ENCODE measurements at regions not wholly inside any gene's neighbourhood (a gene's known extent, or its start where the extent isn't known, plus 50 kb on each side); places are given as distances from the start of the nearest gene placed in this dataset.

GRCh38 chr2:121124330-121124729 lies 160.7 kb downstream of the TFCP2L1 start:
- ChIA-PET CTCF (no interaction called here), RAD21 (ENCODE audit: low non-redundant PET in 1 of 2, low total read pairs in 2 of 2, uncharacterized antibody in 2 of 2, unreplicated experiment in 2 of 2) (no interaction called here), POLR2A (no interaction called here)
- no peak for TF ChIP-seq SRF (IDR thresholded peaks at IDR 0.05; ENCODE audit: low read depth)
- TF ChIP-seq, protein P1, sequence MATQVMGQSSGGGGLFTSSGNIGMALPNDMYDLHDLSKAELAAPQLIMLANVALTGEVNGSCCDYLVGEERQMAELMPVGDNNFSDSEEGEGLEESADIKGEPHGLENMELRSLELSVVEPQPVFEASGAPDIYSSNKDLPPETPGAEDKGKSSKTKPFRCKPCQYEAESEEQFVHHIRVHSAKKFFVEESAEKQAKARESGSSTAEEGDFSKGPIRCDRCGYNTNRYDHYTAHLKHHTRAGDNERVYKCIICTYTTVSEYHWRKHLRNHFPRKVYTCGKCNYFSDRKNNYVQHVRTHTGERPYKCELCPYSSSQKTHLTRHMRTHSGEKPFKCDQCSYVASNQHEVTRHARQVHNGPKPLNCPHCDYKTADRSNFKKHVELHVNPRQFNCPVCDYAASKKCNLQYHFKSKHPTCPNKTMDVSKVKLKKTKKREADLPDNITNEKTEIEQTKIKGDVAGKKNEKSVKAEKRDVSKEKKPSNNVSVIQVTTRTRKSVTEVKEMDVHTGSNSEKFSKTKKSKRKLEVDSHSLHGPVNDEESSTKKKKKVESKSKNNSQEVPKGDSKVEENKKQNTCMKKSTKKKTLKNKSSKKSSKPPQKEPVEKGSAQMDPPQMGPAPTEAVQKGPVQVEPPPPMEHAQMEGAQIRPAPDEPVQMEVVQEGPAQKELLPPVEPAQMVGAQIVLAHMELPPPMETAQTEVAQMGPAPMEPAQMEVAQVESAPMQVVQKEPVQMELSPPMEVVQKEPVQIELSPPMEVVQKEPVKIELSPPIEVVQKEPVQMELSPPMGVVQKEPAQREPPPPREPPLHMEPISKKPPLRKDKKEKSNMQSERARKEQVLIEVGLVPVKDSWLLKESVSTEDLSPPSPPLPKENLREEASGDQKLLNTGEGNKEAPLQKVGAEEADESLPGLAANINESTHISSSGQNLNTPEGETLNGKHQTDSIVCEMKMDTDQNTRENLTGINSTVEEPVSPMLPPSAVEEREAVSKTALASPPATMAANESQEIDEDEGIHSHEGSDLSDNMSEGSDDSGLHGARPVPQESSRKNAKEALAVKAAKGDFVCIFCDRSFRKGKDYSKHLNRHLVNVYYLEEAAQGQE (IDR thresholded peaks at IDR 0.05; ENCODE audit: low read depth), result no peak
- TF ChIP-seq MAX (IDR thresholded peaks at IDR 0.05), result no peak
- TF ChIP-seq POLR2AphosphoS5 (IDR thresholded peaks at IDR 0.05; ENCODE audit: low read depth, low read length), result no peak
- TF ChIP-seq CTCF (IDR thresholded peaks at IDR 0.05 in 2 of 3, conservative IDR thresholded peaks at IDR 0.05 in 1 of 3; ENCODE audit: borderline replicate concordance in 1 of 3, insufficient read depth in 1 of 3, low read depth in 2 of 3, low read length in 2 of 3), result no peak
- TF ChIP-seq ZNF274 (IDR thresholded peaks at IDR 0.05; ENCODE audit: low read depth, low read length), result no peak
- no peak for TF ChIP-seq ZFX (IDR thresholded peaks at IDR 0.05)
- no peak for TF ChIP-seq CBX3 (IDR thresholded peaks at IDR 0.05; ENCODE audit: low read depth)
- TF ChIP-seq, protein P2, sequence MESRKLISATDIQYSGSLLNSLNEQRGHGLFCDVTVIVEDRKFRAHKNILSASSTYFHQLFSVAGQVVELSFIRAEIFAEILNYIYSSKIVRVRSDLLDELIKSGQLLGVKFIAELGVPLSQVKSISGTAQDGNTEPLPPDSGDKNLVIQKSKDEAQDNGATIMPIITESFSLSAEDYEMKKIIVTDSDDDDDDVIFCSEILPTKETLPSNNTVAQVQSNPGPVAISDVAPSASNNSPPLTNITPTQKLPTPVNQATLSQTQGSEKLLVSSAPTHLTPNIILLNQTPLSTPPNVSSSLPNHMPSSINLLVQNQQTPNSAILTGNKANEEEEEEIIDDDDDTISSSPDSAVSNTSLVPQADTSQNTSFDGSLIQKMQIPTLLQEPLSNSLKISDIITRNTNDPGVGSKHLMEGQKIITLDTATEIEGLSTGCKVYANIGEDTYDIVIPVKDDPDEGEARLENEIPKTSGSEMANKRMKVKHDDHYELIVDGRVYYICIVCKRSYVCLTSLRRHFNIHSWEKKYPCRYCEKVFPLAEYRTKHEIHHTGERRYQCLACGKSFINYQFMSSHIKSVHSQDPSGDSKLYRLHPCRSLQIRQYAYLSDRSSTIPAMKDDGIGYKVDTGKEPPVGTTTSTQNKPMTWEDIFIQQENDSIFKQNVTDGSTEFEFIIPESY (IDR thresholded peaks at IDR 0.05; ENCODE audit: extremely low read depth, insufficient replicate concordance, low read length), result no peak
- TF ChIP-seq FOSL1 (IDR thresholded peaks at IDR 0.05; ENCODE audit: low read depth), result no peak
- TF ChIP-seq SP1 (IDR thresholded peaks at IDR 0.05; ENCODE audit: low read depth), result no peak
- TF ChIP-seq ELF1 (IDR thresholded peaks at IDR 0.05; ENCODE audit: borderline replicate concordance, low read depth), result no peak
- TF ChIP-seq SIN3A (IDR thresholded peaks at IDR 0.05; ENCODE audit: low read depth), result no peak
- TF ChIP-seq JUND (IDR thresholded peaks at IDR 0.05), result no peak
- TF ChIP-seq EZH2 (IDR thresholded peaks at IDR 0.05), result no peak
- no peak for TF ChIP-seq RAD21 (IDR thresholded peaks at IDR 0.05; ENCODE audit: low read depth)
- no peak for TF ChIP-seq ATF3 (IDR thresholded peaks at IDR 0.05)
- TF ChIP-seq EGR1 (IDR thresholded peaks at IDR 0.05; ENCODE audit: low read depth), result no peak
- H3K9me2 ChIP-seq (ENCODE audit: insufficient read depth), result no peaks in the 10 kb centered on the region
- no peaks in the 10 kb centered on the region for H4K20me1 ChIP-seq (ENCODE audit: insufficient read depth)
- no peaks in the 10 kb centered on the region; the same call in 1 of the 2 replicates for H3K27me3 ChIP-seq (ENCODE audit: insufficient read depth, low read length)
- H3K4me1 ChIP-seq (ENCODE audit: control insufficient read depth in 1 of 2, insufficient read depth in 2 of 2, low read length in 2 of 2), result peaks cover 0 to 5% of the 10 kb centered on the region in 2 experiments; a peak in 3 of 4 replicates
- intact Hi-C loops (cut with micrococcal nuclease), result no loop called here
- ATAC-seq (no peak), DNase-seq (ENCODE audit: low read depth, low spot score) (no peak)
- no peaks in the 10 kb centered on the region for H3K36me3 ChIP-seq (ENCODE audit: control insufficient read depth in 1 of 2, insufficient read depth in 2 of 2, low read length in 2 of 2)
- H3K9ac ChIP-seq (ENCODE audit: low read length), result no peak overlapping the region
- H3K4me2 ChIP-seq (ENCODE audit: low read length), result no peak overlapping the region
- H3K4me3 ChIP-seq (replicated peaks in 1 of 2; ENCODE audit: low read depth in 1 of 2, low read length in 2 of 2), result no peak overlapping the region
- H3K79me2 ChIP-seq (ENCODE audit: insufficient read depth, low read length), result no peaks in the 10 kb centered on the region
- no TSS peak for BruUV-seq (replicated peaks)
- H3K27ac ChIP-seq (ENCODE audit: low read depth, low read length), result no peak overlapping the region
- no peaks in the 10 kb centered on the region for H3K9me3 ChIP-seq (ENCODE audit: control insufficient read depth in 1 of 2, insufficient read depth in 1 of 2, low read depth in 1 of 2, low read length in 2 of 2)
- no peak overlapping the region for H2AFZ ChIP-seq (ENCODE audit: low read depth, low read length, poor library complexity, severe bottlenecking)
